H1 (cell line): ENCODE measurements at regions not wholly inside any gene's neighbourhood (a gene's known extent, or its start where the extent isn't known, plus 50 kb on each side); places are given as distances from the start of the nearest gene placed in this dataset.

ENCODE experiments used
- CTCF ChIA-PET: fragments of 300-600 bp; sonication (Branson Sonifier 250); formaldehyde crosslinking; loops from one replicate; lab custom pipeline; 2021; ENCODE audit not compliant: partially characterized antibody; lab: Charles Lee
- POLR2A ChIA-PET: fragments of 300-600 bp; sonication (Branson Sonifier 250); formaldehyde crosslinking; loops from one replicate; lab custom pipeline; 2021; ENCODE audit warnings: inconsistent platforms; ENCODE audit not compliant: partially characterized antibody; lab: Charles Lee
- DNase-seq, 2 experiments: peaks; one replicate each; pipeline versions ENCODE4 v3.0.0 to v3.0.0-alpha.2; 2010 to 2022; ENCODE audit warnings: low spot score in 2 of 2, low read depth in 1 of 2, mixed read lengths in 1 of 2
- FAIRE-seq: peaks from 2 replicates; lab custom pipeline; 2011; peaks lifted over from hg19 to GRCh38; lab: Jason Lieb, UNC
- H2AFZ ChIP-seq: 2 replicates; pipeline ENCODE4 v1.8.1; 2012; ENCODE audit warnings: low read length, inconsistent platforms
- H2AK5ac ChIP-seq: 2 replicates; pipeline ENCODE4 v1.6.1; 2013; ENCODE audit warnings: low read depth, low read length
- H2BK120ac ChIP-seq: replicated peaks from 2 replicates; pipeline ENCODE3; 2013; ENCODE audit warnings: low read depth, low read length, inconsistent platforms
- H2BK12ac ChIP-seq: 2 replicates; pipeline ENCODE4 v1.6.1; 2013; ENCODE audit warnings: low read depth, low read length
- H2BK15ac ChIP-seq: 2 replicates; pipeline ENCODE4 v1.6.1; 2013; ENCODE audit warnings: low read length
- H2BK20ac ChIP-seq: 2 replicates; pipeline ENCODE4 v1.6.1; 2013; ENCODE audit warnings: low read length
- H2BK5ac ChIP-seq: 2 replicates; pipeline ENCODE4 v1.6.1; 2013; ENCODE audit warnings: low read depth, low read length
- H3K14ac ChIP-seq: 2 replicates; pipeline ENCODE4 v1.6.1; 2013; ENCODE audit warnings: inconsistent platforms; ENCODE audit not compliant: insufficient read length
- H3K18ac ChIP-seq: 2 replicates; pipeline ENCODE4 v1.6.1; 2013; ENCODE audit warnings: low read length; ENCODE audit errors: extremely low read depth
- H3K23ac ChIP-seq: 2 replicates; pipeline ENCODE4 v1.6.1; 2013; ENCODE audit warnings: inconsistent platforms; ENCODE audit not compliant: insufficient read length
- H3K23me2 ChIP-seq: 2 replicates; pipeline ENCODE4 v1.6.1; 2013; ENCODE audit warnings: low read depth, low read length
- H3K27ac ChIP-seq: 2 replicates; pipeline ENCODE4 v1.6.1; 2011; ENCODE audit warnings: low read depth, low read length, inconsistent platforms
- H3K27me3 ChIP-seq, 4 experiments: replicated peaks in 1 of 4; 1 replicate in 1 of 4; 2 replicates in 3 of 4; pipeline versions ENCODE4 v1.6.1 to v1.8.1; 2011 to 2013; ENCODE audit warnings: low read length in 3 of 4, mild to moderate bottlenecking in 3 of 4, inconsistent platforms in 2 of 4, mixed read lengths in 2 of 4, moderate library complexity in 1 of 4; ENCODE audit not compliant: control insufficient read depth in 3 of 4, insufficient read depth in 3 of 4; ENCODE audit errors: extremely low read depth in 1 of 4
- H3K36me3 ChIP-seq, 4 experiments: 2 replicates each; pipeline versions ENCODE4 v1.6.1 to v1.8.1; 2011 to 2013; ENCODE audit warnings: mild to moderate bottlenecking in 4 of 4, low read length in 3 of 4, moderate library complexity in 2 of 4, control low read depth in 1 of 4, inconsistent platforms in 1 of 4; ENCODE audit not compliant: insufficient read depth in 4 of 4, control insufficient read depth in 2 of 4
- H3K4ac ChIP-seq: replicated peaks from 2 replicates; pipeline ENCODE3; 2013; ENCODE audit warnings: low read length, low read depth, mixed read lengths, inconsistent platforms; ENCODE audit not compliant: insufficient read length
- H3K4me1 ChIP-seq, 4 experiments: replicated peaks in 1 of 4; 1 replicate in 1 of 4; 2 replicates in 3 of 4; pipeline versions ENCODE4 v1.6.1 to v1.8.1; 2011 to 2013; ENCODE audit warnings: low read length in 3 of 4, inconsistent platforms in 2 of 4, mixed read lengths in 1 of 4; ENCODE audit not compliant: insufficient read depth in 4 of 4, control insufficient read depth in 3 of 4
- H3K4me2 ChIP-seq, 2 experiments: 2 replicates each; pipeline versions ENCODE4 v1.6.1 to v1.8.1; 2011 to 2013; ENCODE audit warnings: low read depth in 2 of 2, low read length in 2 of 2, control low read depth in 1 of 2, inconsistent platforms in 1 of 2, mild to moderate bottlenecking in 1 of 2; ENCODE audit not compliant: insufficient read depth in 1 of 2
- H3K4me3 ChIP-seq, 4 experiments: fragments of 200-600, 300-600 bp in 1 of 4; sonication (generic), shearing (Covaris generic), sonication (Bioruptor Twin) in 1 of 4; 2 replicates each; pipeline versions ENCODE4 v1.5.1 to v1.8.1; 2011 to 2016; ENCODE audit warnings: low read length in 4 of 4, low read depth in 3 of 4, control low read depth in 2 of 4, inconsistent platforms in 2 of 4, mild to moderate bottlenecking in 2 of 4, mixed read lengths in 1 of 4, moderate library complexity in 1 of 4; ENCODE audit not compliant: insufficient read depth in 2 of 4; ENCODE audit errors: extremely low read depth in 1 of 4
- H3K56ac ChIP-seq: replicated peaks from 2 replicates; pipeline ENCODE3; 2013; ENCODE audit warnings: low read depth, mild to moderate bottlenecking, mixed read lengths, low read length, inconsistent platforms; ENCODE audit not compliant: insufficient read length
- H3K79me1 ChIP-seq: 2 replicates; pipeline ENCODE4 v1.6.1; 2013; ENCODE audit warnings: low read depth, low read length, control low read depth
- H3K79me2 ChIP-seq, 2 experiments: 2 replicates each; pipeline versions ENCODE4 v1.6.1 to v1.8.1; 2012 to 2013; ENCODE audit warnings: low read length in 2 of 2, mild to moderate bottlenecking in 2 of 2, inconsistent platforms in 1 of 2; ENCODE audit not compliant: insufficient read depth in 2 of 2, control insufficient read depth in 1 of 2
- H3K9ac ChIP-seq, 4 experiments: replicated peaks in 1 of 4; 1 replicate in 1 of 4; 2 replicates in 3 of 4; pipeline versions ENCODE4 v1.6.1 to v1.8.1; 2011 to 2013; ENCODE audit warnings: low read depth in 3 of 4, low read length in 3 of 4, control low read depth in 2 of 4, mild to moderate bottlenecking in 2 of 4, moderate library complexity in 2 of 4, inconsistent platforms in 1 of 4; ENCODE audit errors: extremely low read depth in 1 of 4
- H3K9me3 ChIP-seq, 2 experiments: 2 replicates each; pipeline versions ENCODE4 v1.6.1 to v1.8.1; 2012 to 2013; ENCODE audit warnings: mild to moderate bottlenecking in 2 of 2, moderate library complexity in 2 of 2, control low read depth in 1 of 2, inconsistent platforms in 1 of 2, low read depth in 1 of 2, low read length in 1 of 2, mixed read lengths in 1 of 2; ENCODE audit not compliant: insufficient read depth in 2 of 2
- H4K20me1 ChIP-seq, 2 experiments: replicated peaks in 1 of 2; 2 replicates each; pipeline versions ENCODE3 to v1.8.1; 2011 to 2013; ENCODE audit warnings: inconsistent platforms in 2 of 2, low read length in 2 of 2, mild to moderate bottlenecking in 1 of 2; ENCODE audit not compliant: insufficient read depth in 2 of 2, control insufficient read depth in 1 of 2
- H4K5ac ChIP-seq: 2 replicates; pipeline ENCODE4 v1.6.1; 2013; ENCODE audit warnings: low read length, low read depth, mixed read lengths, inconsistent platforms; ENCODE audit not compliant: insufficient read length
- H4K8ac ChIP-seq: 2 replicates; pipeline ENCODE4 v1.8.0; 2013; ENCODE audit warnings: mild to moderate bottlenecking, moderate library complexity, low read length, inconsistent platforms; ENCODE audit not compliant: insufficient read depth; ENCODE audit errors: extremely low read depth
- H4K91ac ChIP-seq: replicated peaks from 2 replicates; pipeline ENCODE3; 2013; ENCODE audit warnings: low read length, mixed read lengths, inconsistent platforms; ENCODE audit not compliant: insufficient read length
- CEBPB ChIP-seq: IDR thresholded peaks from 2 replicates; pipeline ENCODE4 v1.6.1; 2012; ENCODE audit warnings: low read depth, low read length
- CHD2 ChIP-seq: IDR thresholded peaks from 2 replicates; pipeline ENCODE4 v1.6.1; 2012; ENCODE audit warnings: low read length, improper control_type of control experiment
- JUN ChIP-seq: IDR thresholded peaks from 2 replicates; pipeline ENCODE4 v1.6.1; 2011; ENCODE audit warnings: low read depth, mild to moderate bottlenecking, improper control_type of control experiment, low read length
- JUND ChIP-seq: IDR thresholded peaks from 2 replicates; pipeline ENCODE4 v1.6.1; 2011; ENCODE audit warnings: mild to moderate bottlenecking, improper control_type of control experiment, low read length
- KDM4A ChIP-seq: IDR thresholded peaks from one replicate; pipeline ENCODE4 v1.7.1; 2012; ENCODE audit warnings: low read depth, mild to moderate bottlenecking, moderate library complexity, low read length, inconsistent platforms; ENCODE audit not compliant: severe bottlenecking
- POLR2A ChIP-seq, 2 experiments: IDR thresholded peaks; 1 replicate in 1 of 2; 2 replicates in 1 of 2; pipeline ENCODE4 v1.6.1; 2011; ENCODE audit warnings: low read depth in 2 of 2, low read length in 2 of 2, mild to moderate bottlenecking in 2 of 2; ENCODE audit errors: control extremely low read depth in 1 of 2
- POLR2AphosphoS5 ChIP-seq: IDR thresholded peaks from 2 replicates; pipeline ENCODE4 v1.6.1; 2011; ENCODE audit warnings: low read depth, low read length
- RAD21 ChIP-seq, 2 experiments: IDR thresholded peaks in 1 of 2; conservative IDR thresholded peaks in 1 of 2; 2 replicates each; pipeline ENCODE4 v1.6.1; 2011; ENCODE audit warnings: low read depth in 2 of 2, low read length in 2 of 2, improper control_type of control experiment in 1 of 2, inconsistent platforms in 1 of 2, mild to moderate bottlenecking in 1 of 2, moderate library complexity in 1 of 2
- RBBP5 ChIP-seq: IDR thresholded peaks from 2 replicates; pipeline ENCODE4 v1.7.1; 2012; ENCODE audit warnings: low read depth, mild to moderate bottlenecking, inconsistent platforms, low read length, moderate library complexity, borderline replicate concordance
- RNF2 ChIP-seq: fragments of 200-900, 300-1000 bp; sonication (generic); IDR thresholded peaks from 2 replicates; pipeline ENCODE4 v1.7.1; 2016; ENCODE audit warnings: borderline replicate concordance, low read depth, mild to moderate bottlenecking, antibody characterized with exemption, low read length; ENCODE audit not compliant: poor library complexity, severe bottlenecking; ENCODE audit errors: missing control alignments
- SAP30 ChIP-seq: fragments of 300-600 bp; sonication (generic); IDR thresholded peaks from 2 replicates; pipeline ENCODE4 v1.7.1; 2012; ENCODE audit warnings: low read length, moderate library complexity, mild to moderate bottlenecking, inconsistent platforms; ENCODE audit not compliant: insufficient read depth, insufficient replicate concordance
- SUZ12 ChIP-seq: fragments of 200-600 bp; sonication (generic); IDR thresholded peaks from 2 replicates; pipeline ENCODE4 v1.6.1; 2012; ENCODE audit warnings: mild to moderate bottlenecking, inconsistent platforms, low read length, moderate library complexity, mixed read lengths
- TAF7 ChIP-seq: optimal IDR thresholded peaks from 2 replicates; pipeline ENCODE3; 2011; ENCODE audit warnings: low read depth, mild to moderate bottlenecking, inconsistent platforms, low read length, moderate library complexity, borderline replicate concordance
- TBP ChIP-seq: IDR thresholded peaks from 2 replicates; pipeline ENCODE4 v1.6.1; 2011; ENCODE audit warnings: low read depth, low read length, improper control_type of control experiment
- TCF12 ChIP-seq: IDR thresholded peaks from 2 replicates; pipeline ENCODE4 v1.6.1; 2011; ENCODE audit warnings: low read depth, mild to moderate bottlenecking, low read length
- WGBS, 2 experiments: shearing (Covaris generic) in 1 of 2; methylation state at CpG; one replicate each; pipeline versions ENCODE4 v1.1.6 to v1.1.7; 2013 to 2015; ENCODE audit warnings: low lambda C conversion rate in 2 of 2, mixed read lengths in 2 of 2, inconsistent platforms in 1 of 2, low coverage in 1 of 2, missing lambda C conversion rate in 1 of 2; ENCODE audit not compliant: insufficient replicate concordance in 2 of 2, insufficient coverage in 1 of 2, insufficient read length in 1 of 2; ENCODE audit errors: extremely low coverage in 1 of 2, missing lambda C conversion rate in 1 of 2; 5-methylcytosine and 5-hydroxymethylcytosine counted together

GRCh38 chr5:106921567-106921966, 749.2 kb downstream of the EFNA5 start:
- no peak overlapping the region for H2BK20ac ChIP-seq
- H3K4ac ChIP-seq = no peak overlapping the region
- H3K4me1 ChIP-seq = no peaks in the 10 kb centered on the region
- no peak overlapping the region for H2BK5ac ChIP-seq
- no peak overlapping the region for H3K56ac ChIP-seq
- H2BK15ac ChIP-seq = no peak overlapping the region
- no peak overlapping the region for H3K14ac ChIP-seq
- H3K36me3 ChIP-seq = no peaks in the 10 kb centered on the region
- H2BK120ac ChIP-seq = no peak overlapping the region
- H3K27ac ChIP-seq = no peak overlapping the region
- H2BK12ac ChIP-seq = no peak overlapping the region
- no peaks in the 10 kb centered on the region for H3K27me3 ChIP-seq
- H3K79me2 ChIP-seq = no peaks in the 10 kb centered on the region
- H3K9ac ChIP-seq = no peak overlapping the region
- FAIRE-seq = no peak
- no peak for TF ChIP-seq KDM4A
- no peak for TF ChIP-seq POLR2AphosphoS5
- no peak for TF ChIP-seq TBP
- no peak for TF ChIP-seq RBBP5
- no peak for TF ChIP-seq SAP30
- TF ChIP-seq CEBPB = no peak
- no peak for TF ChIP-seq POLR2A (IDR thresholded peaks at IDR 0.05; ENCODE audit: control extremely low read depth in 1 of 2, low read depth in 2 of 2, low read length in 2 of 2)
- TF ChIP-seq TAF7 = no peak
- no peak for TF ChIP-seq TCF12
- no peak for TF ChIP-seq RAD21 (IDR thresholded peaks at IDR 0.05 in 1 of 2, conservative IDR thresholded peaks at IDR 0.05 in 1 of 2; ENCODE audit: low read depth in 2 of 2, low read length in 2 of 2)
- no peak for TF ChIP-seq JUN
- no peak for TF ChIP-seq RNF2
- TF ChIP-seq CHD2 = no peak
- no peak for TF ChIP-seq JUND
- no peak for TF ChIP-seq SUZ12
- ChIA-PET POLR2A (interaction anchor here (0.9 kb wide), 1 partner anchor 59 kb away, joined by 3 read pairs; no protein-coding TSS in a partner anchor), CTCF (no interaction called here)
- no peak overlapping the region for H3K23ac ChIP-seq
- H3K4me2 ChIP-seq = no peak overlapping the region
- no peak for DNase-seq
- no peak overlapping the region for H2AFZ ChIP-seq
- H3K79me1 ChIP-seq = no peaks in the 10 kb centered on the region
- H4K5ac ChIP-seq = no peak overlapping the region
- WGBS, 2 experiments = 93% methylated on average over 5 of the region's 5 CpGs; no CpG with 5 or more reads in 1 of the 2 experiments
- H4K8ac ChIP-seq = no peak overlapping the region
- no peaks in the 10 kb centered on the region for H3K9me3 ChIP-seq
- no peak overlapping the region for H2AK5ac ChIP-seq
- H3K18ac ChIP-seq = no peak overlapping the region
- no peaks in the 10 kb centered on the region for H3K23me2 ChIP-seq
- H4K20me1 ChIP-seq = no peaks in the 10 kb centered on the region
- H3K4me3 ChIP-seq = no peak overlapping the region
- no peak overlapping the region for H4K91ac ChIP-seq
